Upper lobe of right lung (tissue), 1 donor: ENCODE measurements at regions not wholly inside any gene's neighbourhood (a gene's known extent, or its start where the extent isn't known, plus 50 kb on each side); places are given as distances from the start of the nearest gene placed in this dataset.

Experiments
- ATAC-seq: fragments of 200-7000 bp; cut with Tn5 transposase; one replicate; pipeline ENCODE4 v1.9.1; 2020; ENCODE audit warnings: mild to moderate bottlenecking, moderate library complexity
- DNase-seq: peaks from one replicate; pipeline ENCODE4 v3.0.0-alpha.2; 2020
- H3K27ac ChIP-seq: fragments of 200-600 bp; one replicate; pipeline ENCODE4 v1.8.0; 2022
- H3K27me3 ChIP-seq: fragments of 200-600 bp; one replicate; pipeline ENCODE4 v1.8.0; 2022; ENCODE audit warnings: mild to moderate bottlenecking
- H3K36me3 ChIP-seq: fragments of 200-600 bp; one replicate; pipeline ENCODE4 v1.8.0; 2022
- H3K4me1 ChIP-seq: fragments of 200-600 bp; one replicate; pipeline ENCODE4 v1.8.0; 2022
- H3K4me3 ChIP-seq: fragments of 200-600 bp; one replicate; pipeline ENCODE4 v1.8.0; 2022; ENCODE audit warnings: mild to moderate bottlenecking
- H3K9me3 ChIP-seq: fragments of 200-600 bp; one replicate; pipeline ENCODE4 v1.8.0; 2022
- CTCF ChIP-seq: fragments of 200-600 bp; IDR thresholded peaks from one replicate; pipeline ENCODE4 v1.8.0; 2022; ENCODE audit warnings: antibody characterized with exemption
- intact Hi-C: fragments of 100-400 bp; cut with DNase I; formaldehyde crosslinking; loops from one replicate; pipeline ENCODE4 v1.11.0; 2022
- donor health status: DM: no; HTN: yes; CAD: no; lungs with severe emphysema.

- intact Hi-C loops: no loop called here
- no peaks in the 10 kb centered on the region for H3K9me3 ChIP-seq
- no peak overlapping the region for H3K4me3 ChIP-seq
- no peaks in the 10 kb centered on the region for H3K27me3 ChIP-seq
- H3K4me1 ChIP-seq: peaks cover 4% of the 10 kb centered on the region
- DNase-seq (no peak), ATAC-seq (no peak)
- H3K27ac ChIP-seq: no peak overlapping the region
- H3K36me3 ChIP-seq: no peaks in the 10 kb centered on the region
- TF ChIP-seq CTCF: no peak
These were observed 334.4 kb downstream of the GADD45G start for GRCh38 chr9:89939181-89939580.

- Histone ChIP-seq H3K9me3 (no peaks in the 10 kb centered on the region), H3K36me3 (no peaks in the 10 kb centered on the region), H3K4me3 (no peak overlapping the region), H3K4me1 (peaks cover 4% of the 10 kb centered on the region), H3K27ac (no peak overlapping the region), H3K27me3 (no peaks in the 10 kb centered on the region)
- TF ChIP-seq CTCF: no peak
- intact Hi-C loops: no loop called here
- ATAC-seq: no peak
- DNase-seq: no peak
These were observed 334.9 kb downstream of the GADD45G start for GRCh38 chr9:89939626-89940292.

- TF ChIP-seq CTCF: no peak
- Histone ChIP-seq H3K4me1 (peaks cover under 1% of the 10 kb centered on the region), H3K36me3 (no peaks in the 10 kb centered on the region), H3K27ac (no peak overlapping the region), H3K27me3 (no peaks in the 10 kb centered on the region), H3K9me3 (no peaks in the 10 kb centered on the region), H3K4me3 (no peak overlapping the region)
- no peak for ATAC-seq
- no peak for DNase-seq
- intact Hi-C loops: no loop called here
These were observed 335.8 kb downstream of the GADD45G start for GRCh38 chr9:89940625-89941024.

- H3K4me3 ChIP-seq: no peak overlapping the region
- H3K27me3 ChIP-seq: no peaks in the 10 kb centered on the region
- DNase-seq (no peak), ATAC-seq (peak; percentile 25)
- no peaks in the 10 kb centered on the region for H3K4me1 ChIP-seq
- no peaks in the 10 kb centered on the region for H3K36me3 ChIP-seq
- no peak overlapping the region for H3K27ac ChIP-seq
- no peak for TF ChIP-seq CTCF
- H3K9me3 ChIP-seq: no peaks in the 10 kb centered on the region
- intact Hi-C loops: no loop called here
These were observed 337.1 kb downstream of the GADD45G start for GRCh38 chr9:89941875-89942274.

GRCh38 chr9:89942643-89943042 lies 337.8 kb downstream of the GADD45G start:
- H3K9me3 ChIP-seq: no peaks in the 10 kb centered on the region
- intact Hi-C loops: no loop called here
- no peak for ATAC-seq
- H3K27me3 ChIP-seq: no peaks in the 10 kb centered on the region
- no peak overlapping the region for H3K27ac ChIP-seq
- H3K4me3 ChIP-seq: no peak overlapping the region
- no peaks in the 10 kb centered on the region for H3K36me3 ChIP-seq
- no peak for DNase-seq
- no peak for TF ChIP-seq CTCF
- no peaks in the 10 kb centered on the region for H3K4me1 ChIP-seq

GRCh38 chr9:89943309-89943708 lies 338.5 kb downstream of the GADD45G start:
- ATAC-seq: no peak
- intact Hi-C loops: no loop called here
- Histone ChIP-seq H3K27me3 (no peaks in the 10 kb centered on the region), H3K27ac (no peak overlapping the region), H3K9me3 (no peaks in the 10 kb centered on the region), H3K4me3 (no peak overlapping the region), H3K4me1 (no peaks in the 10 kb centered on the region), H3K36me3 (no peaks in the 10 kb centered on the region)
- TF ChIP-seq CTCF: no peak
- no peak for DNase-seq
